IPS DF 6.9 (cell line): ENCODE measurements at regions not wholly inside any gene's neighbourhood (a gene's known extent, or its start where the extent isn't known, plus 50 kb on each side); places are given as distances from the start of the nearest gene placed in this dataset.

Source experiments
- DNase-seq: peaks from one replicate; pipeline ENCODE4 v3.0.0-alpha.2; 2013; ENCODE audit warnings: low read depth, low spot score
- H3K27ac ChIP-seq: one replicate; pipeline ENCODE4 v1.5.1; 2013; ENCODE audit warnings: low read length, control low read depth
- H3K27me3 ChIP-seq: 2 replicates; pipeline ENCODE4 v1.6.1; 2013; ENCODE audit warnings: mild to moderate bottlenecking, low read length; ENCODE audit not compliant: control insufficient read depth, insufficient read depth
- H3K36me3 ChIP-seq: 2 replicates; pipeline ENCODE4 v1.6.1; 2013; ENCODE audit warnings: low read length; ENCODE audit not compliant: control insufficient read depth, insufficient read depth
- H3K4me1 ChIP-seq: 2 replicates; pipeline ENCODE4 v1.6.1; 2013; ENCODE audit warnings: low read length; ENCODE audit not compliant: control insufficient read depth, insufficient read depth
- H3K4me3 ChIP-seq: 2 replicates; pipeline ENCODE4 v1.5.1; 2013; ENCODE audit warnings: mild to moderate bottlenecking, low read length
- H3K9me3 ChIP-seq: 2 replicates; pipeline ENCODE4 v1.6.1; 2013; ENCODE audit warnings: low read length, inconsistent platforms; ENCODE audit not compliant: control insufficient read depth, insufficient read depth
- WGBS: extraction: QIAGEN DNeasy Blood & Tissue Kit; methylation state at CpG from one replicate; pipeline ENCODE4 v1.1.7; 2013; ENCODE audit warnings: mixed read lengths, missing lambda C conversion rate; ENCODE audit not compliant: insufficient read length, insufficient coverage; 5-methylcytosine and 5-hydroxymethylcytosine counted together

DNA sequence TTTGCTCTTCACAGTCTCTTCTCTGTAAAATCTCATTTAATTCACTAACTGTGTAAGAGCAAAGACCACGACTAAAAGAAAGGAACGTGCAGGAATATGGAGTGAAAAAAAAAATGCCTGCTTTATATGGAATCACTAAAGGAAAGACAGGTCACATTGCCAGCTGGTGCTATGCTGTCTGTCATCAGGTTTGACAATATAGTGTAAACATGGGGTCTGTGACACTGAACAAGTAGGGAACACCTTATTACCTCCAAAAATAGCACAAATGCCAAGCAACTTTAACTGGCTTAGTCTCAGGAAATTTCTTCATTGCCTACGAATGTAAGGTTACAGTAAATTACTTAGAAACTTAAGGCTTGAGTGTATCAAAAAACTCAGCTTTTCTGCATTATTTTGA, 364.5 kb upstream of the LINC00305 start:
- Histone ChIP-seq H3K4me3 (no peak overlapping the region), H3K27ac (no peak overlapping the region), H3K27me3 (no peaks in the 10 kb centered on the region), H3K36me3 (no peaks in the 10 kb centered on the region), H3K4me1 (no peaks in the 10 kb centered on the region), H3K9me3 (no peaks in the 10 kb centered on the region)
- no CpG with 5 or more reads among the region's 3 CpGs for WGBS
- no peak for DNase-seq

DNA sequence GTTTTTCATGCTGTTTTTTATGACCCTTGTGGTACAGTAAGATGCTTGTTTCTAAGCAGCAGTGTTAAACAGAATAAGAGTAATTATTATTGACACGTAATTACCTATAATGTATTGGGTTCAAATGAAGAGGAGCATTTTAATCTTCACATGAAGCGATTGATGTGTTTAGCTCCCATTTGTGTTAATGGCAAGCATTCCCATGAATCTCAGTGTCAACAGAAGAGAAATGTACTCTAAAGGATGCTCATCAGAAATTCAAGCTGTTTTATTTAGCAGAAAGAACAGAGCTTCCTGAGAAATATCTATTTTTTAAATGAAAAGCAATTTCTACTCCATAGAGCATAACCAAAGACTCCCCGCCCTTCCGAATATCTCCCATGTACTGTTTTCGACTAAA, 341.3 kb upstream of the LINC00305 start:
- Histone ChIP-seq H3K4me3 (no peak overlapping the region), H3K27ac (no peak overlapping the region), H3K36me3 (no peaks in the 10 kb centered on the region), H3K9me3 (no peaks in the 10 kb centered on the region), H3K27me3 (no peaks in the 10 kb centered on the region), H3K4me1 (no peaks in the 10 kb centered on the region)
- no peak for DNase-seq
- no CpG with 5 or more reads among the region's 5 CpGs for WGBS

DNA sequence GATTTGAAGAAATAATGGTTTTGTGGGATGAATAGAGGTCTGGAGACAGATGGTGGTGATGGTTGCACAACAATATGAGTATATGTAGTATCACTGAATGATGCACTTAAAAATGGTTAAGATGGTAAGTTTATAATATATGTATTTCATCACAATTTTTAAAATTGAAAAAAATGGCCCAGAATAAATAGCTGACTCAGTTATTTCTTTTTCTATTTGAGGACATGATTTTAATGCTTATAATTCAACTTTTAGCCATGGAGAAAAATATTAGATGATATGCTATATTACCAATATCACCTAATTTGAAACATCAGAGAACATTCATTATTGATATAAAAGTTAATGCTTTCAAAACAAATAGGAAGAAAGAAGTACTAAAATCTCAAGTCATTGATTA, 339.8 kb upstream of the LINC00305 start:
- DNase-seq, result no peak
- Histone ChIP-seq H3K27ac (no peak overlapping the region), H3K4me3 (no peak overlapping the region), H3K4me1 (no peaks in the 10 kb centered on the region), H3K36me3 (no peaks in the 10 kb centered on the region), H3K27me3 (no peaks in the 10 kb centered on the region), H3K9me3 (no peaks in the 10 kb centered on the region)

DNA sequence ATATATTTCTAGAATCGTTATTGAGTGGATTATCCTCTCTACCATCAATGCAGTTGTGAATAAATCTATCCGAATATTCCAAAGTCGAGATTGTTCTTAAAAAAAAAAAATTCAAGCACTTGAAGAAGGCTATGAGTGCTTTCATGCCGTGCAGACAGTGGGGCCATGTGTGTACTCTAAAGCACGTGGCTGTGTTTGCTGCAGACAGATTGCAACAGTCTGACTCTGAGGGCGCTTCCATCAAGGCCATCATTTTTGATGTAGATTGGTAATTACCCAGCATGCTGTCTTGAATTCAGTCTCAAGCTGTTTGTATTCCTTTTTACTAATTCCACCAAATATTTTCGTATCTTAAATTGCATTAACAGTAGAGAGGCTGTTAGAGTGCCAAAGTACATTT, 325.9 kb upstream of the LINC00305 start:
- no peak for DNase-seq
- H3K4me3 ChIP-seq, result no peak overlapping the region
- H3K9me3 ChIP-seq, result no peaks in the 10 kb centered on the region
- no peaks in the 10 kb centered on the region for H3K27me3 ChIP-seq
- no peak overlapping the region for H3K27ac ChIP-seq
- WGBS, result no CpG with 5 or more reads among the region's 7 CpGs
- no peaks in the 10 kb centered on the region for H3K4me1 ChIP-seq
- H3K36me3 ChIP-seq, result no peaks in the 10 kb centered on the region

DNA sequence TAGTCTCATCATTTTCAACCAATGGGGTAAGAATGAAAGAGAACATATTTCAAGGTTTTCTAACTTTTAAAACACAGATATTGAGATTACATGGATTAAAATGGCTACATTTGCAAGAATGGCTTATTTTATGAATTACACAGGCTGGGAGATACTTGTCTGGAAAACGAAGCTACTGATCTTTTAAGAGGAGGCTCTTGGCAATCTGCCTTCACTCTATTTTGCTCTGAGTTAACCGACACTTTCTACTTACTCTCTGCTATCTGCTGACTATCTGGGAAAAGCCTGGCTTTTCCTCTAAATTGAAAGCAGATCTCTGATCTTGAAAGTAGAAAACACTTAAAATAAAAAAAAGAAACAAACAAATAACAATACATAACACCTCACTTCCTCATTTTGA, 325.4 kb upstream of the LINC00305 start:
- Histone ChIP-seq H3K27me3 (no peaks in the 10 kb centered on the region), H3K27ac (no peak overlapping the region), H3K9me3 (no peaks in the 10 kb centered on the region), H3K36me3 (no peaks in the 10 kb centered on the region), H3K4me1 (no peaks in the 10 kb centered on the region), H3K4me3 (no peak overlapping the region)
- no peak for DNase-seq
- WGBS, result no CpG with 5 or more reads among the region's 2 CpGs

GRCh38 chr18:64449434-64449833, 300.5 kb upstream of the LINC00305 start:
- no peak overlapping the region for H3K4me3 ChIP-seq
- no peaks in the 10 kb centered on the region for H3K27me3 ChIP-seq
- H3K9me3 ChIP-seq, result no peaks in the 10 kb centered on the region
- H3K4me1 ChIP-seq, result no peaks in the 10 kb centered on the region
- WGBS, result no CpG with 5 or more reads among the region's 1 CpG
- H3K27ac ChIP-seq, result no peak overlapping the region
- DNase-seq, result no peak
- H3K36me3 ChIP-seq, result no peaks in the 10 kb centered on the region

DNA sequence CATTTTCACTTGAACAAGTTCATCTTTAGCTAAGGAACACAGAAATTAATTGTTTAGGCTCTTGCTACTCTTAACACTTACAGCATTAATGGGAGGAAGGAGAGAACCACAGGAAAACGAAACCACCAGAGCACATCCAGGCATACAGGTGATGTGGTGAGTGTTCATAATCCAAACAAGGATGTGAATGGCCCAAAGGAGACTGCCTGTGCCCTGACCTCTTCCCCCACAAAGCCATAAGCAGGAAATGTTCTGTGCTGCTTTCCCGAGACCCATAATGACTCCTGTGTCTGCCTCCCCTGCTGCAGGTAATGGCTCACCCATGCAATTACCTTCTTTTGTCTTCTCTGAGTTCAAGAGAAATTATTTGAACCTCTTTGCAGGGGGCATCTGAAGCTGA, 295.9 kb upstream of the LINC00305 start:
- no CpG with 5 or more reads among the region's 2 CpGs for WGBS
- no peak for DNase-seq

GRCh38 chr18:64438178-64438577, 289.3 kb upstream of the LINC00305 start:
- Histone ChIP-seq H3K27ac (no peak overlapping the region), H3K36me3 (no peaks in the 10 kb centered on the region), H3K9me3 (no peaks in the 10 kb centered on the region), H3K4me1 (no peaks in the 10 kb centered on the region), H3K27me3 (no peaks in the 10 kb centered on the region), H3K4me3 (no peak overlapping the region)
- no CpG with 5 or more reads among the region's 4 CpGs for WGBS
- no peak for DNase-seq

More for the DNA sequence above, 295.9 kb upstream of the LINC00305 start:
- H3K27me3 ChIP-seq, result no peaks in the 10 kb centered on the region
- no peaks in the 10 kb centered on the region for H3K9me3 ChIP-seq
- no peak overlapping the region for H3K27ac ChIP-seq
- H3K4me1 ChIP-seq, result no peaks in the 10 kb centered on the region
- H3K36me3 ChIP-seq, result no peaks in the 10 kb centered on the region
- no peak overlapping the region for H3K4me3 ChIP-seq

DNA sequence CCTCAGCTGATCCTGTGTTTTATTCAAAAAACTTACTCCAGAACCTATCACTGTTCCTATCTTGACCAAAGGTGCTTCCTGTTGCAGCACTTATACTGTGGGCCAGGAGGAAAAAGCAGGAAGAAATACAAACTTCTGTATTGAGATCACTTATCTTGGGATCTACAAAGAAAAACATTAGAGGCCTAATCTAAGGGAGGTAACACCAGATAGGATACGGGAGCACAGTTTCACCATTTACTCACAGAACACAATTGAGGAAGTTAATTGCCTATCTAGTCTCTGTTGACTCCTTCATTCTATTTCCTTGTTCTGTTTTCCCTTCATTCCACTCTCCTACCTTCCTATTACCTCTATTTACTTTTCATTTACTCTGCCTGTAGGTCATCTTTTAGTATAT, 287.2 kb upstream of the LINC00305 start:
- H3K27ac ChIP-seq, result no peak overlapping the region
- H3K27me3 ChIP-seq, result no peaks in the 10 kb centered on the region
- H3K9me3 ChIP-seq, result no peaks in the 10 kb centered on the region
- no CpG with 5 or more reads among the region's 1 CpG for WGBS
- no peaks in the 10 kb centered on the region for H3K4me1 ChIP-seq
- DNase-seq, result no peak
- H3K4me3 ChIP-seq, result no peak overlapping the region
- H3K36me3 ChIP-seq, result no peaks in the 10 kb centered on the region

GRCh38 chr18:64419156-64419555, 270.3 kb upstream of the LINC00305 start:
- Histone ChIP-seq H3K36me3 (no peaks in the 10 kb centered on the region), H3K4me3 (no peak overlapping the region), H3K27me3 (0 out of 2 replicates have a peak, but pooled peaks cover 1% of the 10 kb centered on the region), H3K4me1 (0 out of 2 replicates have a peak, but pooled peaks cover 2% of the 10 kb centered on the region), H3K9me3 (no peaks in the 10 kb centered on the region; the same call in 1 of the 2 replicates), H3K27ac (no peak overlapping the region)
- no CpG with 5 or more reads among the region's 2 CpGs for WGBS
- no peak for DNase-seq

GRCh38 chr18:64416990-64417389, 268.1 kb upstream of the LINC00305 start:
- WGBS, result no CpG with 5 or more reads among the region's 1 CpG
- 0 out of 2 replicates have a peak, but pooled peaks cover 1% of the 10 kb centered on the region for H3K27me3 ChIP-seq
- H3K36me3 ChIP-seq, result no peaks in the 10 kb centered on the region
- H3K27ac ChIP-seq, result no peak overlapping the region
- 0 out of 2 replicates have a peak, but pooled peaks cover 2% of the 10 kb centered on the region for H3K4me1 ChIP-seq
- no peak overlapping the region for H3K4me3 ChIP-seq
- H3K9me3 ChIP-seq, result no peaks in the 10 kb centered on the region
- DNase-seq, result no peak
